ENCODE measurements at regions not wholly inside any gene's neighbourhood (a gene's known extent, or its start where the extent isn't known, plus 50 kb on each side); places are given as distances from the start of the nearest gene placed in this dataset.

GRCh38 chr3:115547207-115547606, 76.1 kb upstream of the GAP43 start:
- TF ChIP-seq HOXB13 (CRISPR knock-in tag; IDR thresholded peaks at IDR 0.05; ENCODE audit: low read depth) = no peak
- no peak overlapping the region for H3K4me2 ChIP-seq
- FAIRE-seq = no peak
- DNase-seq (ENCODE audit: low read depth in 1 of 2, low spot score in 1 of 2) = no peak
- ChIA-PET POLR2A (interaction anchor here (0.6 kb wide), 1 partner anchor 237 kb away, joined by 9 read pairs; no protein-coding TSS in a partner anchor), CTCF (interaction anchor here (1.0 kb wide), 1 partner anchor 14 kb away, joined by 4 read pairs; no protein-coding TSS in a partner anchor)
- H3K4me1 ChIP-seq = no peaks in the 10 kb centered on the region
- H3K9me3 ChIP-seq = no peaks in the 10 kb centered on the region
- ATAC-seq = no peak
- no peak overlapping the region for H3K27ac ChIP-seq
- no peak overlapping the region for H3K4me3 ChIP-seq
- WGBS (ENCODE audit: missing lambda C conversion rate) = 54% methylated on average over 3 of the region's 3 CpGs

- Histone ChIP-seq H3K4me2 (no peak overlapping the region), H3K4me3 (no peak overlapping the region), H3K9me3 (no peaks in the 10 kb centered on the region), H3K4me1 (no peaks in the 10 kb centered on the region), H3K27ac (no peak overlapping the region)
- DNase-seq (ENCODE audit: low read depth in 1 of 2, low spot score in 1 of 2) = no peak
- CTCF ChIA-PET = no interaction called here
- TF ChIP-seq PHF8 (IDR thresholded peaks at IDR 0.05; ENCODE audit: borderline replicate concordance, low read depth) (no peak), MAFK (IDR thresholded peaks at IDR 0.05; ENCODE audit: partially characterized antibody) (no peak), EHF (CRISPR knock-in tag; IDR thresholded peaks at IDR 0.05) (no peak), BHLHE40 (IDR thresholded peaks at IDR 0.05; ENCODE audit: low read depth, low read length) (no peak), MYC (IDR thresholded peaks at IDR 0.05; ENCODE audit: borderline replicate concordance, low read length) (no peak), HOXB5 (CRISPR knock-in tag; IDR thresholded peaks at IDR 0.05) (no peak), FOSL2 (IDR thresholded peaks at IDR 0.05) (no peak), FOSL2 (CRISPR knock-in tag; IDR thresholded peaks at IDR 0.05) (no peak), ZC3H11A (IDR thresholded peaks at IDR 0.05) (no peak), ZSCAN20 (CRISPR knock-in tag; IDR thresholded peaks at IDR 0.05) (no peak), EHMT2 (IDR thresholded peaks at IDR 0.05; ENCODE audit: low read depth) (no peak), GATA3 (IDR thresholded peaks at IDR 0.05; ENCODE audit: borderline replicate concordance) (no peak), REST (IDR thresholded peaks at IDR 0.05) (no peak), BCL3 (IDR thresholded peaks at IDR 0.05) (no peak), TP53 (CRISPR knock-in tag; IDR thresholded peaks at IDR 0.05) (no peak), FOXS1 (CRISPR knock-in tag; IDR thresholded peaks at IDR 0.05) (no peak), HMGXB4 (CRISPR knock-in tag; IDR thresholded peaks at IDR 0.05; ENCODE audit: borderline replicate concordance) (no peak)
- ATAC-seq = no peak
- 40% methylated on average over 2 of the region's 2 CpGs for WGBS (ENCODE audit: missing lambda C conversion rate)
- POLR2A ChIA-PET = no interaction called here
- no peak for FAIRE-seq
These were observed 74.7 kb upstream of the GAP43 start for GRCh38 chr3:115548611-115549010.

GRCh38 chr3:115549071-115549470, 74.2 kb upstream of the GAP43 start:
- Histone ChIP-seq H3K4me1 (no peaks in the 10 kb centered on the region), H3K9me3 (no peaks in the 10 kb centered on the region), H3K27ac (no peak overlapping the region), H3K4me2 (no peak overlapping the region), H3K4me3 (no peak overlapping the region)
- CTCF ChIA-PET = no interaction called here
- ATAC-seq = no peak
- no peak for FAIRE-seq
- POLR2A ChIA-PET = no interaction called here
- 30% methylated on average over 2 of the region's 2 CpGs for WGBS (ENCODE audit: missing lambda C conversion rate)
- DNase-seq (ENCODE audit: low read depth in 1 of 2, low spot score in 1 of 2) = no peak
- no peak for TF ChIP-seq GATA3 (IDR thresholded peaks at IDR 0.05; ENCODE audit: borderline replicate concordance)
- no peak for TF ChIP-seq POLR2AphosphoS2 (conservative IDR thresholded peaks at IDR 0.05; ENCODE audit: low read length)
- no peak for TF ChIP-seq CBX2 (IDR thresholded peaks at IDR 0.05; ENCODE audit: borderline replicate concordance, low read depth)
- no peak for TF ChIP-seq PBX3 (IDR thresholded peaks at IDR 0.05)
- TF ChIP-seq HOXB5 (CRISPR knock-in tag; IDR thresholded peaks at IDR 0.05) = no peak
- TF ChIP-seq NPAS2 (CRISPR knock-in tag; IDR thresholded peaks at IDR 0.05; ENCODE audit: borderline replicate concordance) = no peak
- TF ChIP-seq E2F6 (IDR thresholded peaks at IDR 0.05; ENCODE audit: borderline replicate concordance, low read depth) = no peak
- no peak for TF ChIP-seq PHF8 (IDR thresholded peaks at IDR 0.05; ENCODE audit: borderline replicate concordance, low read depth)
- no peak for TF ChIP-seq ZNF302 (CRISPR knock-in tag; IDR thresholded peaks at IDR 0.05)
- TF ChIP-seq EHMT2 (IDR thresholded peaks at IDR 0.05; ENCODE audit: low read depth) = no peak
- TF ChIP-seq NR3C1 (IDR thresholded peaks at IDR 0.05) = no peak
- TF ChIP-seq POLR2A (IDR thresholded peaks at IDR 0.05; ENCODE audit: low read length) = no peak
- no peak for TF ChIP-seq TFCP2L1 (CRISPR knock-in tag; IDR thresholded peaks at IDR 0.05)

All from A549 (cell line).